GM18502 (cell line): ENCODE measurements at regions not wholly inside any gene's neighbourhood (a gene's known extent, or its start where the extent isn't known, plus 50 kb on each side); places are given as distances from the start of the nearest gene placed in this dataset.
"Not testable (repeated sequence)": the region's sequence is repeated elsewhere in the genome, so short reads cannot be mapped to it uniquely, and the experiment has no call there.

ENCODE experiments used
- ATAC-seq: cut with Tn5 transposase; IDR thresholded peaks from one replicate; pipeline ENCODE4 v1.9.1; 2021; ENCODE audit warnings: mild to moderate bottlenecking; ENCODE audit not compliant: unreplicated experiment, poor library complexity

GRCh38 chr1:178020968-178021640 is 51.2 kb upstream of the SEC16B start:
- no peak for ATAC-seq

- no peak for ATAC-seq
Measured at GRCh38 chr1:178021950-178022349, 52.1 kb upstream of the SEC16B start.

- no peak for ATAC-seq
Measured at GRCh38 chr1:178023181-178023618, 53.3 kb upstream of the SEC16B start.

DNA sequence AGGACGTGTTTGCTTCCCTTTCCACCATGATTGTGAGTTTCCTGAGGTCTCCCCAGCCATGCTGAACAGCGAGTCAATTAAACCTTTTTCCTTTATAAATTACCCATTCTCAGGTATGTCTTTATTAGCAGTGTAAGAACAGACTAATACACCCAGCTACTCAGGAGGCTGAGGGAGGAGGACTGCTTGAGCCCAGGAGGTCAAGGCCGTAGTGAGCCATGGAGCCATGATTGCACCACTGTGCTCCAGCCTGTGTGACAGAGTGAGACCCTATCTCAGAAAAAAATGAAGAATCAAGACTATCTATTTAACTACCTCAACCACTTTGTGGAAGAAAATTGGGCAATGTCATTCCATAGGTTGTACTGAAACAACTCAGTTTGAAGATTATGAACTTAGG is 54.6 kb upstream of the SEC16B start:
- no peak for ATAC-seq

DNA sequence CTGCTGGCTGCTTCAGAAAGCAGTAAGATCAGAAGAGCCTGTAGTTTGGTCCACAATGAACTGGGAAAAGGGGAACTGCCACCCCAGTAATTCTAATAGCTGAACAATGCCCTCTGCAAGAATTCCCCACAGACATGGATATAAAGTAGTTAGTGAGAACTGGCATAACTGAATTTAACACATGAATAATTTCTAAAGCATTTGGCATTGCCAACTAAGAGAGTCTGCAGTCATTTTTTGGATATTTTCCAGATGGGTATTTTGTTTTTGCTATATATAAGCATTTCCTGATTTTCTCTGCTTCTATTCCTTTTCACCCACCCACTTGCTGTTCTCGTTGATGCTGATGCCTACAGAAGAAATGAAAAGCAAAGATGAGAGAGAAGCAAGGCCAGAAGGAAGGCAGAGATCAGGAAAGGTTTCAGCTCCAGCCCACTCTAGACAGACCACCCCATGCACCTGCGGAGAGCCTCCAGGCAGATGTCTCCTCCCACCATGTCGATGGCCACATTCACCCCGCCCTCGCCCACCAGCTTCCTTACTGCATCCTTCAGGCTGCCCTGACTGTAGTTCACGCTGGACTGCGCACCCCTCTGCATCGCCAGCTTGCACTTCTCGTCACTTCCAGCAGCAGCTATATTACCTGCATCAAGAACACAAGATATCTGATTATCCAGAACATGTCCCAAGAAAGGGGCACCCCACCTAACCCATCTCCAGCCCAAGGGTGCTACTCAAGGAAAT is 55.9 kb upstream of the SEC16B start:
- ATAC-seq = no peak

GRCh38 chr1:178028841-178029481 is 59.1 kb upstream of the SEC16B start:
- no peak for ATAC-seq

GRCh38 chr1:178030467-178030866 is 60.6 kb upstream of the SEC16B start:
- ATAC-seq = no peak

DNA sequence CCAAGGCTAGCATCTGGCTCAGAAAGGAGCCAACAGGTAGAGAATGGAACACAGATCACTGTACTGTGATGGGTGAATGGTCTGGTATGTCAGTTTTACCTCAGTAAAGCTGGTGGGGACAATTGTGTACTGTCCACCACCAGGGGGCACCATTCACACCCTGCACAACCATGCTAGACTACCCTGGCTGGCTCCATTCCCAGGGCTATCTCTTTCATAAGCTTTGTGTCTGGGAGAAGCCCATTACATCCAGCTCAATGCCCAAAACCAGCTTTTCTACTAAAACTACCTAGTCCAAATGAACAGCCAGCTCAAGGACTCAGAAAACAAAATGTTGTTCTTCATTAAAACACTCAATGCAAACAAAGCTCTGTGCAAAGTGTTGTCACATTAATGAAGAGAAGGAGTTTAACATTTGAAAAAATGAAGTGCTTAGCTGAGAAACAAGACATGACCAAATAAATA is 62.0 kb upstream of the RASAL2 start:
- peak; percentile 93 for ATAC-seq

DNA sequence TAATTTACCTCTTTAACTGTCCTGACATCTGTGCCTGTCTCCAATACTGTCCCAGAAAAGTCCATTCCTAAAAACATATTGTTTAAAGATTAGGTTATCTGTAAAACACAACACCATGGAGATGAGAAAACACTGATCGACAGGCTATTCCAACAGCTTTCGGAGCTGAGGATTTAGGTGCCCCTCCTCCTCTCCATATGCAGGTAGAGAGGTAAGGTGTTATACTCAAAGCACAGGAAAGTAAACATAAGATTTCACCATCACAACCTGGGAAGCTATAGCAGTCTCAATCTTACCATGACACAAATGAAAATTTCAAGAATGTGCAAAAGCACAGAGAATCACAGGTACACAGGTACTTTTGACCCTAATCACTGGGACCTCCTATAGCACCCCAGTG is 60.9 kb upstream of the RASAL2 start:
- ATAC-seq = no peak

DNA sequence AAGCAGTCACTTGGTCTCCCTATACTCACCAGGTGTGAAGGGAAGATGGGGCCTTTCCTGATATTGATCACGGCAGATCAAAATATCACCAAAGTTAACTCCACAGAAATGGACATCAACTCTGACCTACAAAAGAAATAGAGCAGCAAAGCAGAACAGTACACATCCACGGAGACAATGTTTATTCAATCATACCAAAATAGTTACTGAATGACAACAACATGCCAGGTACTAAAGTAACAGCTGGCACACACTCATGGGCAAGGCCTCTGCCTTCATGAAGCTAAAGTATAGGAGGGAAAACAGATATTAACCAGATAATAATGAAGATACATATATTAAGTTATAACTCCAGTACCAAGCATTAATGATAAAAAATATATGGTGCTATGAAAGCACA is 59.2 kb upstream of the RASAL2 start:
- no peak for ATAC-seq

- ATAC-seq = no peak
Measured at GRCh38 chr1:178036090-178036489, 57.8 kb upstream of the RASAL2 start.

DNA sequence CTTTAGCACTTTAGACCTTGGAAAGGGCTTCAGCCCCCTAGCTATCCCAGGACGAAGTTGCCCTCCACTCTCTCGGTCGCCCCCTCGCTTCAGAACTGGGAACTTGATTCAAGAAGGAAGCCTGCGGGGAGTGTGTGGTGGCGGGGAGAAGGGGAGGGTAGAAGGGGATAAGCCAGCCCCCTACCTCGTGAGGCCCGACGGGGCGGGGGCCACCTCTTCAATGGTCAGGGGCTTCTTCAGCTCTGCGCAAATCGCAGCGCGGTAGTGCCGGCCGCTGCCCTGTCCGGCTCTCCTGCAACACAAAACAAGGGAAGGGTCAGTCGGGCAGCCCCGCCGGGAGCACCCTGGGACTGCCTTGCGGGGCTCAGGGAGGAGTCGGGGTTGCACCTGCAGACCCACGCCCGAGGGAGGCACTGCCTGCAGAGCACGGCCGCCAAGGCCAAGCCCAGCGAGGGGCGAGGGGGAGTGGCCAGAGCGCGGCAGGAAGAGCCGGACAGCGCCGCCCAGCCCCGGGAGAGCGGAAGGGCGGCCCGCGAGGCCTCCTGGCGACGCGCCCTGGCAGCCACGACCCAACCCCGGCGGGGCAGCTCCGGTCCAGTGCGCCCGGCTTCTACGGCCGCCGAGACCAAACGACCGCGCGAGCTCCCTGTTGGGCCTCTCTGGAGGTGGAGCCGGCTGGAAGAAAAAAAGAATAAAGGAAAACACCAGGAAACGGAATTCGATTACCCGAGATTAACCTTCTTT is 56.2 kb upstream of the RASAL2 start:
- no peak for ATAC-seq

- no peak for ATAC-seq
Measured at GRCh38 chr1:178038372-178038771, 55.5 kb upstream of the RASAL2 start.

DNA sequence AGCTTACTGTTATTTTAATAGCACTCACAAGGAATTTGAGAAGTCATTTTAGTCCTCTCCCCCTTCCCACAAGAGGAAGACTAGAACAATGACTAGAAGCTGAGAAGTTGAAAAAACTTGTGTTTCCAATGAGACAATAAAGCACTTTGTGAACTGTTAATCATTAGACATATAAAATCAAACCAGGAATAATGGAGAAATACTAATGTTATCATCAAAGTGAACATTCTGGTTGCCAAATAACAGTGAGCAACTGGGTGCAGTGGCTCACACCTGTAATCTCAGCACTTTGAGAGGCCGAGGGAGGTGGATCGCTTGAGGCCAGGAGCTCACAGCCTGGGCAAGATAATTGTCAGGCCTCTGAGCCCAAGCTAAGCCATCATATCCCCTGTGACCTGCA is 54.0 kb upstream of the RASAL2 start:
- ATAC-seq = no peak

GRCh38 chr1:178043940-178044339 is 50.0 kb upstream of the RASAL2 start:
- ATAC-seq = not testable (repeated sequence)
